ENCODE measurements at regions not wholly inside any gene's neighbourhood (a gene's known extent, or its start where the extent isn't known, plus 50 kb on each side); places are given as distances from the start of the nearest gene placed in this dataset.
"Not testable (repeated sequence)": the region's sequence is repeated elsewhere in the genome, so short reads cannot be mapped to it uniquely, and the experiment has no call there.

DNA sequence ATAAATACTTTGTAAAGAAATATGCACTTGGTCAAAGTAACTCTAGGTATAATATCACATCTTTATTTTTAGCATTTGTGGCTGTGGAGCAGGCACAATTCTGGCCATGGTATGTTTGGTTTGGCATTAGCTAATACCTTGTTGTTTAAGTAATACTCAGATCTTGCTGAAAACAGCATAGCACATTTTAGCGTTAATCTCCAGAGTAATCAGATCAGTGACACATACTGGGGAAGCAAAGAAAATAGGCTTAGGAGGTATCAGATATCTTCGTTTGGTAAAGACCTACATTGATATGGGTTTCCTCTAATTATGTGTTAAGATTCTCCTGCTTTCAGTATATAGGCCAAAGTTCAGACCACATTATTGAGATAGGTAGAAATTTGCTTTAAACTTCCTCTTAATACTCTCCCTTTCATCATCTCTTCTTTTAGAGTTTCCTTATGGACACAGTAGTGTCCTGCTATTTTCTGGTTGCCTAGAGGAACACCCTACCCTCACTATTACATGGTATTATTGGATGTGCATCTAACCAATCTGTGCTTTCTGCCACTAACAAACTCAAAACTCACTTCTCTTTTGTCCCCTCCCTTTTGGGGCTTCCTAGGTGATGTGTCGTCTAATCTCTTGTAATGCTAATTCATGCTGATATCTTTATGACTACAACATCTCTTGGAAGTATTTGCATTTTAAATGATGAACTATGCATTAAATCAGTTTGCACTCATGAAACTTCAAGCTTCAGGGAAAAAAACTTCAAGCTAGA is 437.3 kb upstream of the ADAMTSL1 start:
- no peak for DNase-seq

DNA sequence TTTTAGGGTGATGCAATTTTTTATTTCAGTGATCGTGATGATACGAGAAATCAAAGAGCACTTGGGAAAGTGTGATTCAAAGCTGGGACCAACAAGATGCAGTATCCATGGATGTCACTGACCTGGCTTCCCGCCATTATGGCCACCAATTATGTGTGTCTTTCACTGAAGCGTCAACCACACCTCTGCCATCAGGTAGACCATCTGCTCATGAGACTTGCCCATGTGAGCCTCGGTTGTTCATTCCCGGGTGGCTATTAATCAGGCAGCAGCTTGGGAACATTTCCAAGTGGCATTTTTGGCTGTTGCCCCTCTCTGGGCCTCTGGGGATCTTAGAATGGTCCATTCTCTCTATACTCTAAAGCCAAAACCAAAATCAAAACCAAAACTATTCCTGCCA is 436.0 kb upstream of the ADAMTSL1 start:
- no peak for DNase-seq

DNA sequence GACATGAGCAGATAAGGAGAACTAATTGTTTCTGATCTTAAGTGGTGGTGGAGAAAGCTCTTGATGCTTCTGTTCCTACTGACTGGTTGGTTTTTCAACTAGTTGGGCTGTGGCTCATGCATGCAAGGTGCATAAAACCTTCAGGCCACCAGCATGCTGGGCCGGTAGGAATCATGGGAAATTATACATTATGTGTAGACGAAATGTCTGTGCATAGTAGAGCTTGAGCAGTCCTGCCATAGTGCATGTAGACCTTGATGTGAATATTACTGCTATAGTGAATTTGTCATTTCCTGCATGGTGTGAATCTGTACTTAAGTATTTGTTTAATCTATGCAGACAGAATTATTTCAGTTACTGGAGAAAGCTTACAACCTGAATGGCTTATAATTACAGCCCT is 433.6 kb upstream of the ADAMTSL1 start:
- DNase-seq = no peak

GRCh38 chr9:18043978-18044377 is 430.0 kb upstream of the ADAMTSL1 start:
- no peak for DNase-seq

GRCh38 chr9:18045326-18045725 is 428.6 kb upstream of the ADAMTSL1 start:
- DNase-seq = no peak

GRCh38 chr9:18046068-18046467 is 427.9 kb upstream of the ADAMTSL1 start:
- DNase-seq = no peak

- no peak for DNase-seq
These were observed 422.3 kb upstream of the ADAMTSL1 start for GRCh38 chr9:18051638-18052037.

GRCh38 chr9:18052060-18052459 is 421.9 kb upstream of the ADAMTSL1 start:
- no peak for DNase-seq

DNA sequence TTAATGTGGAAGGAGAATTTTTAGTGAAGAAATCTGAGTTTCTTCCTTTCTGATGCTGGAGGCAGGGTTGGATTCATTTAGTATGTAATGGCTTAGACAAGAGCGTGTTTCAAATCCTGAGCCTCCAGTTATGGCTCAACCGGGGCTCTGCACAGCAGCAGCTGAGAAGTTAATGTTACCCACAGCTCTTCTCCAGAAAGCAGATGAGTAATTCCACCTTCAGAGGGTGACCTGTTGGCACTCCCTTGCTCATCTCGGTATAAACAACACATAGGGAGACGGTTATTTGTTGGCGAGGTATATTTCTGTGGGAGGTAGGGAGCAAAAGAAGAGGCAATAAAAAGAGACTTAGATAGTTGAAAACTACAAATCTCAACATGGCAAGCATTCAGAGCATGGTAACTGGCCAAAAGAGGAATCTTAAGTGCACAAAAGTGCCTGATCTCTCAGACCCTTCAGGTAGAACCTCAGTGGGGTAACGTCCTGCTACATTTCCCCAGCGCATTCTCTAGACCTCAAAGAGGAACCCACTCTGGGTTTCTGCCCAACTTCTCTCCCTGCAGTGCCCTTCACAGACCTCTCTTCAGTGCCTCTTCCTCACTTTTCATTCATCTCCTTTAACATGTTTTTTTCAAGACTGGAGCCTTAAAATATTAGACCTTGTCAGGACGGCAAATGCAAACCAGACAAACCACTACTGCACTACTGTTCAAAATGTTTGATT is 417.5 kb upstream of the ADAMTSL1 start:
- no peak for DNase-seq

DNA sequence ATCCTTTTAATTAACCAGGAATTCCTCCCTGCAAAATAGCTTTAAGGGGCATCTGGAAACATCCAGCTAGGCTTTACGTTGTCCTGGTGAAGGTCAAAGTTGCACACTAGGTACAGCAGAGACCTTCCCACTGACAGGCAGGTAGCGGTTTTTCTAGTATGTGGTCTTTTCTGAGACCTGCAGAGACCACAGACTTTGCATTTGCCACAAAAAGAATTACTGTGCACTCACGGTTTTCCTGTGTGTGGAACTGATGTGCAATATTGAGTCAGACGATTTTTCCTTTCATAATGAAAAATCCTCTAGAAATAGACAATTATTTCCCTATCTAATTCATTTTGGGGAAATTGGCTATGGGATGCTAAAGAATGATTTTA is 417.0 kb upstream of the ADAMTSL1 start:
- no peak for DNase-seq

GRCh38 chr9:18058564-18059442 is 415.1 kb upstream of the ADAMTSL1 start:
- no peak for DNase-seq

DNA sequence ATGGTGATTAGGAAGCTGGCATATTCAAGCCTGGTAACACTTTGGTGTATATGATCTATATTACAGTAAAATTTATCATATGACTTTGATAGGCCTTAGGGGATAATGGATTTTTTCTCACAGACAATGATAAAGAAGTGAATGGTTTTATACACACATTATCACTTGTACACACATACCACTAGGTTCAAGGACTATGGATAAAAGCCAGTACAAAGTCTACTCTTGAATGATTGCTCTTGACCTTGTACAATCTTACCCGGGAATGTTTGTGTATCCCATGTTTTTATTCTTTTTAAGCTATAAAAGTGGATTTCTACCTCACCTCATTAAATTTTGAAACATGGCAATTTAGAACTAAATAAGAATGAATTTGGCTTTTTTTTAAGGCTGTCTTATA is 414.5 kb upstream of the ADAMTSL1 start:
- no peak for DNase-seq

DNA sequence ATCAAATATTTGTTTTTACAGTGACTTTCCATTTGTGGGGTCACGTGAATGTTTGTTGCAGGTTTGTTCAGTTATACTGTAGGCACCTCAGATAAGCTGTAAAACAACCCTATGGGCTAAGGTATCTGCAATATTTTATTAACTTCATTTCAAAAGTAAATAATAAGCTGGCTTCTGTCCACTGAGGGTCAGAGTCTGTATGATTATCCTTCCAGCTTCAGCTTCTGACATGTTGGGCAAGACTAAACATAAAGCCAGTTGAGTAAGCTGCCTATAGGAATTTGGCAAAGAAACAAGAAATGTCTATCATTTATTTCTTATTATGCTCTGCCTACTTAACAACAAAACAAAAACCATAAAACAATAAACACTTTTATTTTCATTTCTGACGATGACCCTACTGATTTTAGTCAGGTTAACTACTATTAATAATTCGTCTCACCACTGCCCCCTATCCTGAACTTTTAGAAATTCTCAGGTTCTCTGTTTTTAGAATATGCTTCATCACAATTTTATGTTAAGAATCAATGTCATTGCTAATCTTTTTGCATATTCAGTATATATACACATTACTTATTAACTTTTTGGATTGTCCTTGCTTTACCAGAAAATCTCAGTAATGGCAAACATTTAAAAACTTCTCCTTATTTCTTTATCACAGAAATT is 413.6 kb upstream of the ADAMTSL1 start:
- DNase-seq = no peak

GRCh38 chr9:18061332-18061731 is 412.6 kb upstream of the ADAMTSL1 start:
- no peak for DNase-seq

- no peak for DNase-seq
These were observed 412.1 kb upstream of the ADAMTSL1 start for GRCh38 chr9:18061856-18062255.

DNA sequence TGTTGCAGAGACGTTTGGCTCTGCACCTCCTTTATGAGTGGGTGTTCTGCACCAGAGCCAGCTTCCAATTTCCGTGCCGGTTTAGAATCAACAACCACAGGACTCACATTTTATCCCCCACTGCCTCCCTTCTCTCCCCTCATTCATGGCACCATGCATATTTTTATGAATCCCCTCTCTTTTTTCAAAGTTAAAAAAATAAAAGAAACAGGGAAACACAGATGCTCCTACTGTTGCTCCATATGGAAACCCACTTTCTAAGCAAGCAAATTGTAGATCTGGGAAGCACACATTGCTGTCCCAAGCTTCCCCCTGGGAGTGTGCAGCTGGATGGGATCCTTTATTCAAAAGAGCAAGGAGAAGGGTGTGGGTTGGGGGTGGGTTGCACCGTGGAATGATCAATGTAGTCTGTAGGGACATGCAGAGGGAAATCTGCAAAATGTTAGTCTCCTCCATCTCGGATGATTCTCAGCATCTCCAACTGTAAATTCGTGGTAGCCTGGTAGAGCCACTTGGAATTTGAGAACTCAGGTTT is 410.0 kb upstream of the ADAMTSL1 start:
- no peak for DNase-seq

DNA sequence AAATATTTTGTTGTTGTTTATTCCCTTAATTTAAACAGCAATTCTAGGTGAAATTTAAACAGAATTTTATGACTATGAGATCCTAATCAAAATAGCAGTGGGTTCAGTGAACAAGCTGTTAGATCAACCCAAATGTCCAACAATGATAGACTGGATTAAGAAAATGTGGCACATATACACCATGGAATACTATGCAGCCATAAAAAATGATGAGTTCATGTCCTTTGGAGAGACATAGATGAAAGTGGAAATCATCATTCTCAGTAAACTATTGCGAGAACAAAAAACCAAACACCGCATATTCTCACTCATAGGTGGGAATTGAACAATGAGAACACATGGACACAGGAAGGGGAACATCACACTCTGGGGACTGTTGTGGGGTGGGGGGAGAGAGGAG is 407.3 kb upstream of the ADAMTSL1 start:
- DNase-seq = not testable (repeated sequence)

- DNase-seq = no peak
These were observed 406.3 kb upstream of the ADAMTSL1 start for GRCh38 chr9:18067548-18068120.

GRCh38 chr9:18068900-18069299 is 405.1 kb upstream of the ADAMTSL1 start:
- DNase-seq = no peak

DNA sequence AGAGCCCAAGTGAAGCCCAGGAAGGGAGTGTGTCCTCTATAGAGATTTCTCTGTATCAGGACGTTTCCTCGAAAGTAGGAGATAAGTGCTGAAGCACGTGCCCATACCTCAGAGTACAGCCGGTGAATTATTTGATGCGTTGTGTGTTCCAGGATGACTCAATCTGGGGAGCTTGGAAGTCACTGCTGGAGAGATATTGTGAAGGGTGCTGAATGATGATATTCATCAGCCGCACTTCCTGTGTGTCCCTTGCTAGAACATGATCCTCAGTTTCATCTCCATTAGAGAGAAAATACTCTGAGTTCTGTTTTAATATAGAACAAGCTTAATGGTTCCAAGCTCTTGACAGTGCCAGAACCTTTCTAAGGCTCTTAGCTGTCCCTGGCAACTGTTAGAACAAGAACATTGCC is 402.3 kb upstream of the ADAMTSL1 start:
- no peak for DNase-seq

DNA sequence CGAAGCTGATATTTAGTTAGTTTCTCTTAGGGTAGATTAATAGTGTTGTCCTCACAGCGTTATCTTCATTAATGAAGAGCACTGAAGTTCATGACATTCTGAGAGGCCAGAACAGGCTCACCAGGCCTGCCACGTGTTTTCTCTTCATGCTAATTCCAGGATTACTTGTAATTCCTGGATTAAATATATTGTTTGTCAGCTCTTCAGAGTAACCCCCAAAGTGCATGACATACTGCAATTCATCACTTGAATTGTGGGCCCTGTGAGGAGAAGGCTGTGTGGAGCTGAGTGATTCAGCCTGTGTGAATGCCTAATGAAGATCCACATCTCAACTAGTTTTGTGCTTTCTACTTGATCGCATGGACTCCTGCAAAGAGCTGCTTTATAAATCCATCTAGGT is 401.0 kb upstream of the ADAMTSL1 start:
- DNase-seq = no peak

GRCh38 chr9:18074041-18074440 is 399.9 kb upstream of the ADAMTSL1 start:
- no peak for DNase-seq

Measured in activated CD4-positive, CD25-positive, alpha-beta regulatory T cell (primary cell).